ENCODE measurements at regions not wholly inside any gene's neighbourhood (a gene's known extent, or its start where the extent isn't known, plus 50 kb on each side); places are given as distances from the start of the nearest gene placed in this dataset.
"Not testable (repeated sequence)": the region's sequence is repeated elsewhere in the genome, so short reads cannot be mapped to it uniquely, and the experiment has no call there.

DNA sequence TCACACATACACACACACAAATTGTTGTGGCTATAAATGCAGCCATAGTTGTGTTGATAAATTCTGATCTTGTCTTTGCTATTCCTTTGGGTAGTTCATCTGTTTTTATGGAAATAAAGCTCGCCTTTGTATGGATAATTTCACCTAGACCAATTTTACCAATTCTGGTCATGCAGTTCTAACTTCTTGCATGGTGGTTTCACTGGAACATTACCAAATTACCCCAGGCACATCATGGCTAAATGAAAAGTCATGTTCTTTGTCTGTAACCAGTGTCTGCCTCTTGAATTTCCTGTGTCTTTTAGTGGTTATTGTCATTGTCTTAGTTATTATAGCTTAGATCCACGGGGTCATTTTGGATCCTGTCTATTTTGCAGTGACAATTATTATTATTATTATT, 50.3 kb upstream of the TMC1 start:
- no peak for DNase-seq

DNA sequence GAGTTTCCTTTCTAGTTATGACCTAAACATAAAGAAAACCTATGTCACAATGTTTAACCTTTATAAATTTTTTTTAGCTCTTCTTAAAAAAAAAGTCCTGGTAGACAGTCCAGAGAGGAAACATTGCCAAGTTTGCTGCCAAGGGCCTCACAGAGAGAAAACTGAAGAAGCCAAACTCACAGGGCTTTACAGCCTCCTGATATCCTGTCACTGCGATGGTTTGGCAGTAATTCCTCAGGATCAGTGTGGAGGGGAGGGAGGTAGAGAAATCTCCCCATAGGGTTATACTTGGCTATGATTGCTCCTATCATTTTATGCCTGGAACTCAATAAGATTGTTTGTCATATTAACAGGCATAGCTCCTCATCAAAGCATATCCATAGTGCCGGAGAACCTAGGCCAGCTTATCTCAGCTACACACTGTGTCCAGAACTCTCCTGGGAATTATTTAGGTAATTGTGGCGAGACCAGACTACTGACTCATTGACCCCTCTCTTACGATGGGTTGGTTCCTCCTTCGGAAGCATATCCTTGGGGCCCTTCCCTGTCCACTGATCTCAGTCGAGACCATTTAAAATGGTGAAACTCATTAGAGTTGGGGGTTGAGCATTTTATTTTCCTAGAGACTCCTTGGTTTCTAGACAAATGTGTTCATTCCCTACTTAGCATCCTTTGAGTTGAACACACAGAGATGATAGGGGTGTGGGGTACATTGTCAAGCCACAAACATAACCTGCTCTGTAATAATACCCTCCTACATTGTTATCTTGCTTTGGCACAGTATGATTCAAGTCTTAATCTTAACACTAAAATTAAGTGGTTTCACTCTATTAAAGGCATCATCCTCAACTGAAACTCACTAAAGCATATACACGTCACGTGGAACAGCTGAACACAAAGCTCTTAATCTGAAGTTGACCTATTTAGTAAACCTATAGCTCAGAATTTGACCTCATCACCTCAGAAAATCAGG, 53.4 kb upstream of the TMC1 start:
- no peak for DNase-seq

DNA sequence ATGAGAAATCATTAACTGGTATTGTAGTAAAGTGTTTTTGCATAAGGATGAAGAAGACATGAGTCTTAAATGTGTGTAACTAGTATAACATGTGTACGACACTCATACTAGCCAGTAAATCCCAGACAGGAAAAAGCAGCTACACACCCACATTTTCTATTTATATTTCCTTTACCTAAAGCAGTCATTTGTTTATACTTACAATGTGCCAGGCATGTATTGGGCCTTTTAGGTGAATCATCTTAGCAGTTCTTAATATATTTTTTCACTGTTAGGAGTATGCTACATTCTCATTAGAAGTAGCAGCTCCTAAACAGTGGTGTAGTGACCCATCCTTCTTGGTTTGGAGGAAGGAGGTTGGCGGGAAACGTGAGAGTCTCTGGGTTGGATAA, 55.8 kb upstream of the TMC1 start:
- no peak for DNase-seq

DNA sequence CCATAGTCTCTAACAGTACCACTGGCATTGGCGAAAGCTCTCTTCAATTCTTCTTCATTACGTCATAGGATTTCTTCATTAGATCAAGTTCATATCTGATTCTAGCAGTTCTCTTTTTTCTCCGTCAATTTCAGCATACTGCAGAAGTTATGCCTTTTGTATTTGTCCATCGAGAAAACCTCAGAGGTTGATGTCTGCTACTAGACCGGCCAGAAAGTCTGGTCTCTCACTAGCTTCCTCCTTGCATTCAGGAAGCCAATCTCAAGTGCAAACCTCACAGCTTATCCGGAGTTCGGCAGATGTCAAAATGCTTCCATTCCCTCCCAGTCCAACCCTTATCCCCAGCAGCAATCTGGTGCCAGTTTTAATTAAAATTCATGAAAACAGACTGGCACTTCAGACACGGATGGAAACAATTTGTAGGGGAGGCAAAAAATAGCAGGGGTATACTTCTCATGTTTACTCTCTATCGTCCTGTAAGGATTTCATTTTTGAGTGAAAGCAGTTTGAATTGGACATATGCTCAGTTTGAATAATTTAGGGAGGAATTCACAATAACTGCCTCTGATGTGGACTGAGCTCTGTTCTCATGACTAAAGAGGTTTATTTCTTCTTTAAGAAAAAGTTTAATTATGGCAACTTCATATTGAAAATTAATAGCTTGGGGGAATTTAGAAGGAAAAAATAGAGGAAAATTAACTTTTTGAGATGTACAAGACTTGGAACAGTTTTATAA, 56.4 kb upstream of the TMC1 start:
- peak in 3 of 56 donors; percentile 2 to 17 (median 4) for DNase-seq

DNA sequence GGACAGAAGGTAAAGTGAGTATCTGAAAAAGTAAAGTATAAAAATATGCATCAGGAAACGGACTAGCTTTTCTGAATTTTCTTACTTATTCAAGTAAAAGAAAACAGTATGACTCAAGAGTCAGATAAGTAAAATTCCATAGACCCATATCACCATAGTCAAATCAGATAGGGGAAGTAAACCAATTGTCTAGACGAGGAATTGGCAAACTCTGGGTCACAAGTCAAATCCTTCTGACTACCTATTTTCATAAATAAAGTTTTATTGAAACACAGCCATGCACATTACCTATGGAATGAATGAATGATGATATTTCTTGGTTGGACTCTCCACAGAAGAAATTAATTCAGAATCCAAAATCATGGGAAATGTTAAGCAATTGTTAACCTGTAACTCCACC, 59.1 kb upstream of the TMC1 start:
- DNase-seq = no peak

DNA sequence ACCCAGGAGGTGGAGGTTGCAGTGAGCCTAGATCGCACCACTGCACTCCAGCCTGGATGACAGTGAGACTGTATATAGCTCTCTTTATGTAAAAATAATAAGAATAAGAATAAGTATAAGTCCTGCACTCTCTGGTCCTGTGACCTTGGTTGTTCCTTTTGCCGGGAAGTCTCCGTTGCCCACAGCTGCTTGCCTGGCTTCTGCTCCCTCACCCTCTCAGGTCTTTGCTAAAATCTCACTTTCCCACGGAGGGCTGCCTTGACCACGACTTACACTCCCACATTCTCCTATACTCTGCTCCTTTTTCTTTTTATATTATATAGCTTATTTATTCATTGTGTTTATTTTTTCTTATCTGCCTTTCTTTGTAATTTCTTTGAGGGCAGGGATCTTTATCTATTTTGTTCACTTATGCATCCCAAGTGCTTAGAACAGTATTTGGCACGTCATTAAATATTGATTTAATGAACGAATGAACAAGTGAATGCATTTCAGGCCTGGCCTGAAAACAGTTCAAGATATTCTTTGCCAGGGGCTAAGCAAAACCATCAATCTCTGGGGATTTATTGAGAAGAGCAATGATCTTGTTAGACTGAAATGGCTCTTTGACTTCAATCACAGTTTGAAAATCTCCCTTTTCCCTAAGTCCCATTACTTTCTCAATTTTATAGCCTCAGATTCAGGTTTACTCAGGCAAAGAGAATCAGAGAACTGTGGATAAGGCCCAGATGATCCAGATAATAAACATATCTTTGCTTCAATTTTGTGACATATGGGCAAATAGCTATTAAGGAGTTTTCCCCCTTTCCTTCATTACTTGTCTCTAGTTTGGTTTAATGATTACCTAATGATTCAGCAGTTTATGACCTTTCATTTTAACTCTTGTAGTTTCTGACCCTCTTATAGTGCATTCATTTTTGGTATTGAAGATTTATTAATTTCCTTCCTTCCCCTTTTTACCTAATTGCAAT, 60.8 kb upstream of the TMC1 start:
- no peak for DNase-seq

DNA sequence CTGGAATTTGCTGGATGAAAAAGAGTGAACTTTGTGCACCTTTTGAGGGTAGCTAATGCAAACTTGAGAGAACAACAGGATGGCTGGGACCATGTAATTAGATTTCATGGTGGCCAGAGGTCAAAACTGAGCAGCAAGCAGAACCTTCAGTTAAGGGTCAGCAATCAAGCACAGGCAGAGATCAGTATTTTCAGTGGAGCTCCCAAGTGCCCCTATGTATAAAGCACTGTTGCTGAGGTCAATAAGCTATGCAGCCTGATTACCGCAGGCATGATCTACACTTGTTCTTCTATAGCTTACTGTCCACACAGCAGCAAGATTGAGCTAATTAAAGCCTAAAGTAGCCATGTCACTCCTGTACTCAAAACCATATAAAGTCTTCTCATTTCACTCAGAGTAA, 62.1 kb upstream of the TMC1 start:
- DNase-seq = no peak

DNA sequence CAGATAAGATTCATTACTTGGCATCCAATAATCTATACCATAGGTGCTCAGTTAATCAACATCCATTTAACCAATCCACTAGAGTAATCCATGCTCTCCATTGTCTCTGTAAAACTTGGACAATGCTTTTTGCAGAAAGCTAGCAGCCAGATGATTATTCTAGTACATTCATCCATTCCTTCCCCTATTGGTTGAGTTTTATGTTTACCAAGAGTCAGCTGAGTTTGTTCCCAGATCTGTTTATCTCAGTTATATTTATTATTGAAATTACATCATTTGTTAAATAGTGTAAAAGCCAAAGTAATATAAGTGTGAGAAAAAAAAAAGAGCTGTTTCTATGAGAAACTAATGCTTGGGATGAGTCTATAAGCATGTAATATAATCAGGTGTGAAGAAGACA, 63.3 kb upstream of the TMC1 start:
- no peak for DNase-seq

DNA sequence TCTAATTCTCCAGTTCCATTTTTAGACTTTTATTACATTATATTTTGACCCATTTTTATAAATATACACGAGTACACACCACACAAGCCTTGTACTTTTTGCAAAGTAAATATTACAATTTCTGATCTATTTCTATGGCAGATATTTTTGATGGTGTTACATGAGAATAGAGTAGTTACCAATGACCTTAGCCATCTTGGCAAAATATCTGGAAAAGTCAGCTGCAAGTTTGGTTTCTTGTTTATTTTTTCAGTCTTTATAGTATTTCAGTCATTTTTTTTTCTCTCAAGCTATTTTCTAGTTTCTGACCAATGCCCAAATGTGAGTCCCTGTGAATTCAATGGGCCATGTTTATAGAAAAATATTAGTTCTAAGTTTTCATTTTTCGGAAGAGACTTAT, 64.0 kb upstream of the TMC1 start:
- no peak for DNase-seq

DNA sequence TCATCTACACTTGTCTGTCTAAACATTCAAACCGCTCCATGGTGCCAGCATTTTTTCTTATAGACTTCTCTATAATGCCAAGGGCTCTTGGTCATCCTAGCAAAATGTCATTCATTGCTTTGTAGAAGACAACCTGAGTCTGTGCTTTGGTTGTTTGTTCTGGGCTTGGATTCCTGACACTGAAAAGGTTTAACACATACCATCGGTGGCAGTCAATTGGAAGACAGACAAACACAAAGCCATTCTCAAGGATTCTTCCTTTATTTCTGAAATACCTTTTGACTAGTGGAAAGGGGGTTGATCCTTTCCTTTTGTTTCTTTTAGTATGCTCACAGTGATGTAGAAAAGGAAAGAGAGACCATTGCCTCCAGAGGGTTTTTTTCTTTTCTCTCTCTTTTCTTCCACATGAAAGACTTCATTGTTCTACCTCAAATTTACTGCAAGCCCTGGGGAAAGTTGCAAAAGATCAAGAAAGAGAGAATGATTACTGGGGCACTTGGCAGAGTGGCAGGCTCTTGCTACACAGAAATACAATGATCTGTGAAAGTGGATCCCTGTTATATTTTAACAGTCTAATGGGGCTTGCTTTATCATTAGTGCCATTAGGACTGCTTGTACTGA, 66.4 kb upstream of the TMC1 start:
- peak in 4 of 56 donors; percentile 5 to 10 (median 8) for DNase-seq

DNA sequence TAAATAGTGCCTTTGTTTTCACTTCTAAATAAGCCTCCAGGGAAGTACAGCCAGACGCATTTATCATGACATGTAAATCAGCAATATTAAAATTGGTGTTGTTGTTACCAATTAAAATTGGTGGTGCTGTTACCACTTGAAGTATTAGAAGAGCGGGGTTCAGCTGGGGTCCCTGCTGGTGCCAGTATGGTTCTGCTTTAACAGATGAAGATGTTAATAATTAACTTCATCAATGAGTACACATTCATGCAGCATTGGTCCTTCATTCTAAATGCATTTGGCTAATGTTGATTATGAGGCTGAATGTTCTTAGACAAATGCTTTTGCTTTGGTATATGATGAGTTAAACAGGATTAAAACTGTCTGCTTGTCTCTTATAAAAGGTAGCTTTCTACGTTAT, 67.6 kb upstream of the TMC1 start:
- no peak for DNase-seq

DNA sequence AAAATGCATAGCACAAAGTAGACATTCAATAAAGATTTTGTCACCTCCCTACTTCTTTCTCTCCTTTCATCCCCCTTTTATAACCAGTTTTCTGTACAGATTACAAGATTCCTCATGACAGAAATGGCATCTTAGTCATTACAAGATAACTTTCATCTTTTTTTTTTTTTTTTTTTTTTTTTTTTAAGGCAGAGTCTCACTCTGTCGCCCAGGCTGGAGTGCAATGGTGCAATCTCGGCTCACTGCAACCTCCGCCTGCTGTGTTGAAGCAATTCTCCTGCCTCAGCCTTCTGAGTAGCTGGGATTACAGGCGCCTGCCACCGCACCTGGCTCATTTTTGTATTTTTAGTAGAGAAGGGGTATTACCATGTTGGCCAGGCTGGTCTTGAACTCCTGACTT, 75.2 kb upstream of the TMC1 start:
- DNase-seq = not testable (repeated sequence)

DNA sequence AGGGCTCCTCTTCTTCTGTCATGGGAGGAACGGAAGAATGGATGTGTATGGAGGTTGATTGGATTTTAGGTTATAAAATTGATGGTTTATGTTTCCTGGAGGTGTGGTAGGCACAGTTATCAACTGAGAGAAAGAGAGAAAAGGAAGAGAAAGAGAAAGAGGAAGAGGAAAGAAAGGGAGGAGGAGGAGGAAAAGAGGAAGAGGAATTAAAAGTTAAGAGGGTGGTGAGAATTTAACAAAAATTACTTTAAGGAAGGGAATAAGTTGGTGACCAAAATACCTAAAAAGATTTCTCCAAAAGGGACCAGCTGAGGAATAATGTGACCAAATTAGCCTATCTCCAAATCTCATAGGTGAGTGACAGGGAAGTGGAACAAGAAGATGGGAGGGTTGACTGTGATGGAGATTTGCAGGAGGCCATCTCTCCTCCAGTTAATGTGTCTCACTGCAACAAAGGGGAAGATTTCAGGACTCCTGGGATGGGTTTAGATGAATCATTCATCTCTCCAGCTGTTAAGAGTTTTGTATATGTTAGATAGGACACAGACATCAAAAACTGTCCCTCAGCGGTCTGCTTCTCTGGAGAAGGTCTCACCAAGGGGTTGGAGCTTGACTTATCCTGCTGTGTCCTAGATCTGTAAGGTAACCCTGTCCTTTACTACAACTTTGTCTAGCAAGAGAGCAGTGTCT, 76.0 kb upstream of the TMC1 start:
- no peak for DNase-seq

DNA sequence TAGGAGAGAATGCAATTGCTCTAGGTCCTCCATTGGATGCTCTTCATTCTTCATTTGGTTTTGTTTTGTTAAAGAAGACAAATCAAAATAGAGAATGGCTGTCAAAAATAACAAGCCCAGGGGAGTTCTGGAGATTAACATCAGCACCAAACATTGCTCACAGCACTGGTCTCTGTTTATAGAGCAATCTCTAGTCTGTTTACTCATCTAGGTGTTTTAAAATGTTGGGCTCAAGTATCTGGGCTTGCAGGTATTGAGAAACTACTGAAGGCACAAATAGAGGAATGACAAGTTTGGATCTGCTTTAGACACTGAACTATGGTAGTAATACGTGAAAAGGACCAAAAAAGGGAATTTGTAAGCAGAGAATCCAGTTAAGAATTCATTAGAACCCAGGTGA, 77.0 kb upstream of the TMC1 start:
- no peak for DNase-seq

DNA sequence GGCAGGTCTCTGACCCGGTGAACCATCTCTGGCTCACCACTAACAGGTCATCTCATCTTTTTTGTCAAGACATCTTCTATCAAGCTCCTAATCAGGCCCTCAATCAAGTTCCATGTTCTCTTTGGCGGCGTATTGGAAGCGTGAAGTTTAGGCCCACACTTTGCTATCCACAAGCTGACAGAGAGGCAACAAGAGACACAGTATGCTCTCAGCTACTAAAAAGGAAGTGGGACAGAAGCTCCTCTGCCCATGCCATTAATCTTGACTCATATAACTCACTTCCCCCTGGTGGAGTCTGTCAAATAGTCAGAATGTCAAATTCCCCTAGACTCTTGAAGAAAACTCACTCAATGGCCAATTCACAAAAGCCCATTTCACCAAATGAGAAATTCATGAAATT, 77.6 kb upstream of the TMC1 start:
- peak in 1 of 56 donors; percentile 32 for DNase-seq

DNA sequence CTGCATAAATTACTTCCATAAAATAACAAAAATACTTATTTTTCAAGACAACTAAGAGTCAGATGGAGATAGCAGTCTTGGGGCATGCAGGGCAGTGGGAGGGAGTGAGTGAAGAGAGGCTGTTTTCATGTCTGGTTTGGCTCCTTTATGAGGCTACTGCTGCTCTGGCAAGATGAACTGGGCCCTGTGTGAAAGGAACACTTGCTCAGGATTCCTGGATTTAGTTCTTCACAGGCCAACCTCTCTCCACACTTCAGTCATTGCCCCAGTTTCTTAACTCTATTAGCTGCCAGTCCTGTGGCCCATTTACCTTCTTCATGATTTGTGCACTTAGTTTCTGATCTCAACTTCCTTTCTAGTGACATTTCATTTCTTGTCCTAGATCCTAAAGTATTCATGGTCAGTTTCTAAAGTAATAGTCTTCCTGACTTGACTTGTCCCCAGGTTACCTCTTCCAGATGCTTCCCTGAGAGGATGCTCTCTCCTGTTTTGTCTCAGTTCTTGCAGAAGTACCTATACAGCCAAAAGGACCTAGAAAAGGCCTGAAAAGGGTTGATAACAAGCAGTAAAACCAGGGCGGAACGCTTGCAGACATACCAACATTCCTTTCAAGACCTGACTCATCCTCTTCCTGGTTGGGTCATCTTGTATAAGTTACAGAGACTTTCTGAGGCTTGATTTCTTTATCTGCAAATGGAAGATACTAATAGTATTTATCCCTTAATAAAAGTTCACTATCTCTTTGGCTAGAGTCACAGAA, 77.0 kb upstream of the ZFAND5 start:
- peak in 3 of 56 donors; percentile 6 to 28 (median 15) for DNase-seq

DNA sequence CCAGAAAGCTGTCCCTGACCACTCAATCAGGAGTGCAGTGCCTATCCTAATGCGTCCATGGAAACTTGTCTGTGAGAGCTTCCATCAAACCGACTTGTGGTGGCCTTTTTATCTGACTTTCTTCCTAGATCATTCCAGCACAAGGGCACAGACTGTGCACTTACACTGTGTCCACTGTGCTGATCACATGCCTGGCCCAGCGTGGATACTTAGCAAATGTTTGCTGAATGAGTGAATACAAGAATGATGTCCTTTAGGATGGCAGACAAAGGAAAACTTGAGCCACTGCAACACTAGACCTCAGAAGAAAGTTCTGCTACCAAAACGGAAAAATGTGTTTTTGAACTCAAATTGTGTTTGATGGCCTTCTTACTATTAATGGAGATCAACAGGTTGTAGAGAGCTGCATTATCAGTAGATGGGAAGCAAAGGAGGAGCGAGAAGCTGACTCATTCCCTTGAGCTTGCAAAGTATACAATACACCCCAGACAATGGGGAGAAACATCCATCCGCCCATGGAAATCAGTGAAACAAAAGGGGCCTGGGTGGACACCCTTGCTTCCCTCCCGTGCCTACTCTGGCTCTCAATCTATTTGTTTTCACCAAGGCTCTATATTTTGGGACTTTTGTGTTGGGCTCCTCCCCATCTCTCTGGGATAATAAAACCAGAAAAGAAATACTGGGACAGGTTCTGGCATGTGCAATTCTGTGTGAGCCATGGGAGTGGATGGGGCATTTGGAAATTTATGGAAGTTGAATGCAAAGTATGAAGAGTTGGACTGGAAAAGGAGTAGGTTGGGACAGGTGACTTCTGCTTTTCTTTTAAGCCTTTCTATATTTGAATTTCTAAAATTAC, 76.2 kb upstream of the ZFAND5 start:
- no peak for DNase-seq

DNA sequence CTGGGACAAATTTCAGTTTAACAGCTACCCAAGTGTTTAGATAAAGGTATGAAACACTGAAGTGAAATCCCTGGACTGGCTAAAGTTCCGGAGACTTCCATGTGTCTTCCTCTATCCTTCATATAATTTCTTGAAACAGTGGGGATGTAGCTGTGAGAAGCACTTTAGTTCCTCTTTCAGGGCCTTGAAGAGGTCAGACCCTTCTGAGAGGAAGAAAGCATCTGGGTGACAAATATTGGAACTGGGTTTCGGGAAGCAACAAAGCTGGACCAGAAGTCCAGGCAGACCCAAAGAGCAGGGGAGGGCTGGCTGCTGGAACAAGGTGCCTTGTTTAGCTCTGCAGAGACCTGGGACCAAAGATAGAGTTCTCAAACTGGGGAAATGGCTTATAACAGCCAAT, 75.4 kb upstream of the ZFAND5 start:
- peak in 2 of 56 donors; percentile 1 to 3 for DNase-seq
